ENCODE measurements at regions not wholly inside any gene's neighbourhood (a gene's known extent, or its start where the extent isn't known, plus 50 kb on each side); places are given as distances from the start of the nearest gene placed in this dataset.

GRCh38 chr9:28882529-28882928 is 1309.2 kb upstream of the C9orf72 start:
- Histone ChIP-seq H4K20me1 (ENCODE audit: control insufficient read depth, insufficient read depth) (no peaks in the 10 kb centered on the region), H3K36me3 (ENCODE audit: control insufficient read depth in 2 of 2, insufficient read depth in 2 of 2, low read length in 1 of 2) (no peaks in the 10 kb centered on the region), H3K4me2 (ENCODE audit: control insufficient read depth, insufficient read depth) (no peak overlapping the region), H2AFZ (ENCODE audit: control insufficient read depth, low read depth, low read length) (no peak overlapping the region), H3K27ac (ENCODE audit: control insufficient read depth, insufficient read depth) (no peak overlapping the region), H3K9ac (ENCODE audit: control insufficient read depth, insufficient read depth, low read length) (no peak overlapping the region), H3K79me2 (ENCODE audit: control insufficient read depth, insufficient read depth, low read length) (no peaks in the 10 kb centered on the region), H3K9me3 (replicated peaks; ENCODE audit: control insufficient read depth, insufficient read depth, low read length) (no peaks in the 10 kb centered on the region), H3K4me3 (no peak overlapping the region), H3K27me3 (replicated peaks in 1 of 2; ENCODE audit: control insufficient read depth in 2 of 2, insufficient read depth in 2 of 2, low read length in 1 of 2) (no peaks in the 10 kb centered on the region), H3K4me1 (ENCODE audit: control insufficient read depth, insufficient read depth, low read length) (no peaks in the 10 kb centered on the region)
- 0% methylated on average over 1 of the region's 1 CpG for WGBS (ENCODE audit: insufficient coverage, insufficient replicate concordance, low lambda C conversion rate, missing lambda C conversion rate)
- ChIA-PET RAD21 (ENCODE audit: unreplicated experiment) (no interaction called here), POLR2A (no interaction called here), CTCF (no interaction called here), SMC1A (ENCODE audit: uncharacterized antibody, unreplicated experiment) (no interaction called here)
- no TSS peak for BruUV-seq (replicated peaks)
- TF ChIP-seq HDAC6 (IDR thresholded peaks at IDR 0.05; ENCODE audit: unreplicated experiment) (no peak), SRF (IDR thresholded peaks at IDR 0.05; ENCODE audit: low read depth in 2 of 2, low read length in 2 of 2) (no peak), PML (IDR thresholded peaks at IDR 0.05; ENCODE audit: low read length) (no peak), BACH1 (IDR thresholded peaks at IDR 0.05; ENCODE audit: borderline replicate concordance) (no peak), YBX1 (IDR thresholded peaks at IDR 0.05) (no peak), POLR2AphosphoS2 (IDR thresholded peaks at IDR 0.05; ENCODE audit: low read depth, low read length) (no peak), WRNIP1 (IDR thresholded peaks at IDR 0.05; ENCODE audit: borderline replicate concordance, low read depth, low read length) (no peak), TCF12 (IDR thresholded peaks at IDR 0.05; ENCODE audit: low read depth, low read length) (no peak), ZNF207 (IDR thresholded peaks at IDR 0.05; ENCODE audit: borderline replicate concordance) (no peak), NBN (IDR thresholded peaks at IDR 0.05) (no peak), RELA (IDR thresholded peaks at IDR 0.05; ENCODE audit: borderline replicate concordance, partially characterized antibody) (no peak), ZBTB40 (IDR thresholded peaks at IDR 0.05; ENCODE audit: borderline replicate concordance) (no peak), JUNB (IDR thresholded peaks at IDR 0.05) (no peak), MXI1 (IDR thresholded peaks at IDR 0.05; ENCODE audit: low read depth, low read length) (no peak), BRCA1 (IDR thresholded peaks at IDR 0.05; ENCODE audit: low read depth, low read length) (no peak), BCL11A (IDR thresholded peaks at IDR 0.05; ENCODE audit: low read depth, low read length) (no peak), RCOR1 (conservative IDR thresholded peaks at IDR 0.05; ENCODE audit: low read depth, low read length) (no peak), MAX (IDR thresholded peaks at IDR 0.05; ENCODE audit: low read depth, low read length) (no peak), ZZZ3 (IDR thresholded peaks at IDR 0.05; ENCODE audit: control insufficient read depth, insufficient read length, low read depth) (no peak)
- no peak for DNase-seq (ENCODE audit: low read depth, low spot score)
- no peak for FAIRE-seq
- intact Hi-C loops (cut with micrococcal nuclease; ENCODE audit: unreplicated experiment) (no loop called here), in situ Hi-C loops (cut with MboI) (no loop called here)
- no peak for ATAC-seq
